HG03064 (cell line): ENCODE measurements at regions not wholly inside any gene's neighbourhood (a gene's known extent, or its start where the extent isn't known, plus 50 kb on each side); places are given as distances from the start of the nearest gene placed in this dataset.
"Not testable (repeated sequence)": the region's sequence is repeated elsewhere in the genome, so short reads cannot be mapped to it uniquely, and the experiment has no call there.

ENCODE experiments used
- ATAC-seq: cut with Tn5 transposase; IDR thresholded peaks from one replicate; pipeline ENCODE4 v1.9.1; 2021; ENCODE audit warnings: low read depth; ENCODE audit not compliant: unreplicated experiment

- no peak for ATAC-seq
Measured at GRCh38 chrX:45632506-45632905, 431.8 kb upstream of the DIPK2B start.

DNA sequence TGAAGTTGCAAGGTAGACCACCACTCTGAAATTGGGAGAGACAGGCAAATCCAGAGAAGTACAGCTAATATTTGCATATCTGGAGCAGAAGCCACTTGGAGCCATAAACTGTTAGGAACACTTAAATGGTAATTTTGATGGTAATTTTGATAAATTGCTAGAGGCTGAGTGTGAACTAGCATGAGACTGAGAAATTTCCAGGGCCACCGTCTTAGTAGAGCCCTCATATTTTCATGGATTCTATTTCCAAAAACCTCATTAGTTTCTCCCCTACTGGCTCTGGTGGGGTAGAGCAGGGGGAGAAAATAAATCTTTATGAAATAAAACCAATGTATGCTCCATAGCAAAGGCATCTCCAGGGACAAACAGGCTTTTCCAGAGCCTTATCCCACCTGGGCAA lies 429.4 kb upstream of the DIPK2B start:
- ATAC-seq: no peak

GRCh38 chrX:45628041-45628440 lies 427.4 kb upstream of the DIPK2B start:
- ATAC-seq: no peak

DNA sequence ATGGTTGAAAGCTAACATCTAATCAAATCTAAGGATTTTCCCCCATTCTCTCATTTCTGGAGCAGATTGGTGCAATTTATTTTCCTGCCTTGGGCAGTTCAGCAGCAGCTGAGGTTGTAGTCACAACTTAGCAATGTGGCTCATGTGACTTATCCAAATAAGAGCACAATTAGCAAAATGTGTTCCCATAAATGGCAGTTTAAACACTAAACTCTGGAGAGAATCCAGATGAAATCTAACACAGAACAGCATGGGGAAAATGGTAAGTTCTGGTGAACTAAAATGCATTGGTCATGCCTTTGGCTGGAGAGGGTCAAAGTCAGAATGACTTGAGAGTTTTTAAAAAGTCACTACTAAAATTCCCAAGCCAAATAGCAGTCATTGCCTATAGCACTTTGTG lies 422.6 kb upstream of the DIPK2B start:
- no peak for ATAC-seq

GRCh38 chrX:45622538-45622937 lies 421.9 kb upstream of the DIPK2B start:
- ATAC-seq: no peak

DNA sequence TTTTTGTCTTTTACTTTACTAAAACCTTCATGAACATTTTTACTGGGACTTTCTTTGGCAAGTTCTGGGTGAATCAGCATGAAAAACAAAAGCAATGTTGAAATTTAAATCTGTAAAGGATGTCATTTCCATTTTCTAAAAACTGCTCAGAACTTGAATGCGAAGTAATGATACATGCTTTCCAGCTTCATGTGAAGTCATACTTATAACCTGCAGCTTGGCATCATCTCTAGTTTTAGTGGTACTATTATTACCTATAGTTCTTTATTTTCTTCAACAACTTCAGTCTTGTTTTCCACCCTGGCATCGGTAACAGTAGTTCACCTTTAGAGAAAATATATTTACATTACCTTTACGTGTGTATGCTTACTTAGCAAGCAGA lies 421.4 kb upstream of the DIPK2B start:
- no peak for ATAC-seq

GRCh38 chrX:45621376-45622041 lies 420.8 kb upstream of the DIPK2B start:
- ATAC-seq: no peak

DNA sequence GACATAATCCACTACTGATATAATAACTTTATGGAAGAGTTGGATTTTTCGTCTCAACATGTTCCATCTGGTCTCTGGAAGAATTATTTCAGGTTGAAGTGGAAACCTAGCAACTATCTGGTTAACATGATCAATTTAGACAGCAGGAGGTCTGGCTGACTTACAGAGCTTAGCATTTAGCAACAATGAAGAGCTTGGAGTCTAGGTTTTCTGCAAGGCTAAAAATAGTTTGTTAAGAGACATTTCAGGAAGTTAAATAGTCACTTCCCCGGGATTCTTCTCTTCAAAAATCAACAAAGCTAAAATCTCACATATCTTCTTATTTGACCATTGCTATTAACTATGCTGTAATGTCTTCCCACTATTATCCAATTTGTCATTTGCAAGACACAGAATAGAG lies 418.6 kb upstream of the DIPK2B start:
- no peak for ATAC-seq

DNA sequence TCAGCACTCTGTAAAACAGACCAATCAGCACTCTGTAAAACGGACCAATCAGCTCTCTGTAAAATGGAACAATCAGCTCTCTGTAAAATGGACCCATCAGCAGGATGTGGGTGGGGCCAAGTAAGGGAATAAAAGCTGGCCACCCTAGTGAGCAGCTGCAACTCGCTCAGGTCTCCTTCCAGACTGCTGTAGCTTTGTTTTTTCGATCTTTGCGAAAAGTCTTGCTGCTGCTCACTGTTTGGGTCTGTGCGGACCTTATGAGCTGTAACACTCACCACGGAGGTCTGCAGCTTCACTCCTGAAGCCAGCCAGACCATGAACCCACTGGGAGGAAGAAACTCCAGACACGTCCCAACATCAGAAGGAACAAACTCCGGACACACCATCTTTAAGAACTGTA lies 414.9 kb upstream of the DIPK2B start:
- ATAC-seq: not testable (repeated sequence)

DNA sequence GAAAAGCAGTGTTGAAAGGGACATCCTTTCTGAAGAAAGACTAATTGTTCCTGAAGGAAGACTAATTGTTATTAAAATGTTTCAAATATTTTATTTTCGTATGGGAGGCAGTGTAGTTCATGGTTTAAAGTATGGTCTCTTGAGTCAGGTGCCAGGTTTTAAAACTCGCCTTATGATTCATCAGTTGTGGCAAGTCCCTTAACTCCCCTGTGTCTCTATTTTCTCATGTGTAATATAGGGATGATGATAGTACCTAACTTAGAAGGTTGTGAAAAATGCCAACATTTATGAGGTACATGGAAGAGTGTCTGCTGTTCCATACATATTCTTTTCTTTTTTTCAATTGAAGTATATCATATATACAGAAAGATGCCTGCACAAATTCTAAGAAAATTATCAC lies 414.2 kb upstream of the DIPK2B start:
- no peak for ATAC-seq

DNA sequence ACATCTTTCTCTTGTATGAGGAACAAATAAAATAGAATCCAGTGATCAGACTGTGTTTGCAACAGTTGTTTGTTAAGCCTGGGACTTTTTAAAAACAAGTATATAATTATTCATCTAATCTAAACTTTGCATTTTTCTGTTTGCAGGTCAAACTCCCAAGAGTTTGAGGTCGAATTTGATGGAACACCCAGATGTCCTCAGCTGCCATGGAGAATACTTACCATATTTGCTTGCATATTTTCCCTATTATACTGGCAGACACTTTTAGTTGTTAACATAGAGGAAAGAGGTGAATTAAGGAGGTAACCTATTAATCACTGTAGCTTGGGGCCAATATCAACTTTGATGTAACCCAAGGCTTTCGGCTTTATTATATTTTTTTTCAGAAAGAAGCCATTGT lies 401.5 kb upstream of the DIPK2B start:
- ATAC-seq: no peak

GRCh38 chrX:45601052-45601451 lies 400.4 kb upstream of the DIPK2B start:
- ATAC-seq: no peak

DNA sequence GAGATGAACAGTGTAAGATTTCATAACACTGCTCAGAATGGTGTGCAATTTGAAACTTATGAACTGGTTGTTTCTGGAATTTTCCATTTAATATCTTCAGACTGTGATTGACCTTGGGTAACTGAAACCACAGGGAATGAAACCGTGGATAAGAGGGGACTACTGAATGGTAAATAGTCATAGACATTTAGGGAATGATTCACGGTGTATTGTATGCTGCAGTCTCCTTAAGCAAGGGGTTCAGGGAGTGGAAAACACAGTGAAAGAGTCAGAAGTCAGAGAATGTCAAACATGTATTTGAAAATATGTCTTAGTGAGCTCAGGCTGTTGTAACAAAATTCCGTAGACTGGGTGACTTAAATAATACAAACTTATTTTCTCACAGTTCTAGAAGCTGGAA lies 398.2 kb upstream of the DIPK2B start:
- no peak for ATAC-seq

- no peak for ATAC-seq
Measured at GRCh38 chrX:45596188-45596808, 395.6 kb upstream of the DIPK2B start.

DNA sequence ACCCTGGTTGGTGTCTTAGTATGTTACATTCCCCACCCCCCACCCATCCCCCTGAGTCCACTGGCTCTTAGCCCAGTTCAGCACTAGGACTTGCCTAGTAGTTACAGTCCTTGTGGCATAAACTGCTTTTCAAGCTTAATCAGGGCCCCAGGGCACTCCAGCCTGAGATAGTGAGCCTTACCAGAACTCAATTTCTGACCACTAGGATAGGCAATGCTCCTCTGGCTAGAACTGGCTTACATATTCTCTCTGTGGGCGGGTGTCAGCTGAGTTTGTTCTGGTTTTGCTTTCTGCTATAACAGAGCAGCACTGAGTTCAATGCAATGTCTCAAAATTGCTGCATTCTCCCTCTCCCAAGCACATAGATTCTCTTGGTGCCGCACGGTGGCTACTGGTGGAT lies 391.4 kb upstream of the DIPK2B start:
- ATAC-seq: no peak

DNA sequence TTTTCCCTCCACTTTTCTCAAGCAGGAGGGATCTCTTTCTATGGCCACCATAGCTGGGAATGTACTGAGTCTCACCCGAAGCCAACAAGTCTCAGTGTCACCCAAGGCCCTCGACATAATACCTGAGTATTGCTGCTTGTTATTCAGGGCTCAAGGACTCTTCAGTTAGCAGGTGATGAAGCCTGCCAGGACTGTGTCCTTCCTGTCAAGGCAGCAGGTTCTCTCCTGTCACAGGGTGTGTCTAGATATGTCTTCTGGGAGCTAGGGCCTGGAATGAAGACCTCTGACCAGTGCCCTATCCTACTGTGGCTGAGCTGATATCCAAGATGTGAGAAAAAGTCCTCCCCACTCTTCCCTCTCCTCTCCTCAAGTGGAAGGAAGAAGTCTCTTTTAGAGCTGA lies 391.0 kb upstream of the DIPK2B start:
- ATAC-seq: no peak

GRCh38 chrX:45584717-45585116 lies 384.0 kb upstream of the DIPK2B start:
- ATAC-seq: no peak

DNA sequence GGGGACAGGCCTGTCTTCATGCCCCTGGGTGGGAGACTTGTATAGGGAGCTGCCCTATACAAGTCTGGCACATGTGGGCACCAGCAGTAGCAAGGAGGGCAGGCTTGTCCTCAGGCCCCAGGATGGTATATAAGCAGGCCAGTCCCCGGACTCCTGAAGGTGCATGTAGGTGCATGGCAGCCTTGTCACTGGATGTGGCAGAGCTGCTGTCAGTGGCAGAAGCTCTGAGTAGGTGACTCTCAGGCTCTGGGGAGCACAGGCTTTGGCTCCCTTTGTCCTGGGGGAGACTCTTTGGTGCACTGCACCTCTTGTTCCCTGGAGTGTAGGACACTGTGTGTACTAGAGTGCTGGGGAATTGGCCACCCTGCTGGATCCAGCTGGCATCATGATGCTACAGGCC lies 376.7 kb upstream of the DIPK2B start:
- ATAC-seq: no peak

DNA sequence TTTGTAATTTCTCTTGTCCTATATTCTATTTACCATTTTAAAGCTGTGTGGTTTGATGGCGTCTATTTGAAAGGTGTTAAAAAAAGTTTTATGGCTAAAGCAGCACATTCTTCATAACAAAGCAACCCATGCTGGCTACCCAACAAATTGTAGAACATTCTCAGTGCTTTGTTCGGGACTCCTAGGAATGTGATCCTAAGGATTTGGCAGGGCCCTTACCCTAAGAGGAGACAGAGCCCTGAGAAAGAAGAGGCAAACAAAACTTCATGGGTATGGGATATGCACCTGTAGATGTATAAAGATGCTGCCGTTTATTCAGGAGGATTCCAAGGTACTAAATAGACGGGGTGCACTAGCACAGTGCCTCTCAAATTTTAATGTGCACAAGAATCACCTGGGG lies 370.8 kb upstream of the DIPK2B start:
- no peak for ATAC-seq

GRCh38 chrX:45566456-45566855 lies 365.8 kb upstream of the DIPK2B start:
- no peak for ATAC-seq

DNA sequence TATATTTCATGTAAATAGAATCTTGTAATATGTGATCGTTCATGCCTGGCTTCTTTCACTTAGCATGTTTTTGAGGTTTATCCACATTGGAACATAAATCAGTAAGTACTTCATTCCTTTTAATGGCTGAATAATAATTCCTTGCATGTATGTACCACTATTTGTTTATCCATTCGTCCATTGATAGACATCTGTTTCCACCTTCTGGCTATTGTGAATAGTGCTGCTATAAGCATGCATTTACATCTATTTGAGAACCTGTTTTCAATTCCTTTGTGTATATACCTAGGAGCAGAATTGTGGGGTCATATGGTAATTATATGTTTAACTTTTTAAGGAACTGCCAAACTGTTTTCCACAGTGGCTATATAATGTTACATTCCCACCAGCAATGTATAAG lies 356.7 kb upstream of the DIPK2B start:
- ATAC-seq: no peak

GRCh38 chrX:45554736-45555135 lies 354.1 kb upstream of the DIPK2B start:
- ATAC-seq: no peak

- ATAC-seq: no peak
Measured at GRCh38 chrX:45553417-45553816, 352.7 kb upstream of the DIPK2B start.
